Keratinocyte (primary cell): ENCODE measurements at regions not wholly inside any gene's neighbourhood (a gene's known extent, or its start where the extent isn't known, plus 50 kb on each side); places are given as distances from the start of the nearest gene placed in this dataset.

ENCODE experiments used
- DNase-seq: peaks from one replicate; pipeline ENCODE4 v3.0.0-alpha.2; 2011; ENCODE audit warnings: low read depth, missing footprints, low spot score
- FAIRE-seq: peaks from 2 replicates; lab custom pipeline; 2011; peaks lifted over from hg19 to GRCh38; lab: Jason Lieb, UNC
- H2AFZ ChIP-seq: 2 replicates; pipeline ENCODE4 v1.6.0; 2012; ENCODE audit warnings: low read length, control low read depth, inconsistent platforms; ENCODE audit not compliant: control insufficient read depth
- H3K27ac ChIP-seq: 2 replicates; pipeline ENCODE4 v1.5.1; 2011; ENCODE audit warnings: low read length; ENCODE audit not compliant: control insufficient read depth, insufficient read depth
- H3K27me3 ChIP-seq: 3 replicates; pipeline ENCODE4 v1.6.0; 2011; ENCODE audit warnings: low read length; ENCODE audit not compliant: control insufficient read depth, insufficient read depth; ENCODE audit errors: extremely low read depth
- H3K36me3 ChIP-seq, 2 experiments: 2 replicates in 1 of 2; 3 replicates in 1 of 2; pipeline ENCODE4 v1.5.1; 2011; ENCODE audit warnings: low read length in 2 of 2, mild to moderate bottlenecking in 1 of 2; ENCODE audit not compliant: control insufficient read depth in 2 of 2, insufficient read depth in 2 of 2; ENCODE audit errors: extremely low read depth in 1 of 2
- H3K4me1 ChIP-seq: 3 replicates; pipeline ENCODE4 v1.5.1; 2011; ENCODE audit warnings: low read length; ENCODE audit not compliant: control insufficient read depth, insufficient read depth; ENCODE audit errors: extremely low read depth
- H3K4me2 ChIP-seq: 3 replicates; pipeline ENCODE4 v1.6.0; 2011; ENCODE audit warnings: low read depth, low read length; ENCODE audit not compliant: control insufficient read depth, insufficient read depth; ENCODE audit errors: extremely low read depth
- H3K4me3 ChIP-seq, 3 experiments: fragments of 200-600 bp in 1 of 3; sonication (generic) in 1 of 3; 2 replicates in 2 of 3; 3 replicates in 1 of 3; pipeline ENCODE4 v1.5.1; 2011 to 2016; ENCODE audit warnings: low read length in 3 of 3, mild to moderate bottlenecking in 3 of 3, control low read depth in 2 of 3, inconsistent platforms in 1 of 3, low read depth in 1 of 3, mixed read lengths in 1 of 3, mixed run types in 1 of 3, moderate library complexity in 1 of 3; ENCODE audit not compliant: control insufficient read depth in 2 of 3, insufficient read depth in 2 of 3; ENCODE audit errors: extremely low read depth in 1 of 3
- H3K79me2 ChIP-seq: 2 replicates; pipeline ENCODE4 v1.6.0; 2012; ENCODE audit warnings: low read length; ENCODE audit not compliant: control insufficient read depth, insufficient read depth
- H3K9ac ChIP-seq: 3 replicates; pipeline ENCODE4 v1.6.0; 2011; ENCODE audit warnings: low read length; ENCODE audit not compliant: control insufficient read depth, insufficient read depth; ENCODE audit errors: extremely low read depth
- H3K9me1 ChIP-seq: 3 replicates; pipeline ENCODE4 v1.6.0; 2011; ENCODE audit warnings: low read length; ENCODE audit not compliant: control insufficient read depth, insufficient read depth; ENCODE audit errors: extremely low read depth
- H3K9me3 ChIP-seq: 2 replicates; pipeline ENCODE4 v1.5.1; 2012; ENCODE audit warnings: low read depth, low read length; ENCODE audit not compliant: control insufficient read depth
- H4K20me1 ChIP-seq: 3 replicates; pipeline ENCODE4 v1.6.0; 2011; ENCODE audit warnings: low read length; ENCODE audit not compliant: control insufficient read depth, insufficient read depth; ENCODE audit errors: extremely low read depth
- EZH2 ChIP-seq: IDR thresholded peaks from one replicate; pipeline ENCODE4 v1.6.1; 2012; ENCODE audit warnings: inconsistent platforms, mild to moderate bottlenecking, low read length, moderate library complexity
- dilution Hi-C: fragments of 300-500 bp; cut with MboI; formaldehyde crosslinking; loops from one replicate; pipeline ENCODE4 v1.7.0; 2020; ENCODE audit warnings: low sequenced_read_pairs; ENCODE audit not compliant: extremely low pct_ligation_motif_present
- TF ChIP-seq, protein P1 (sequence below), 3 experiments: IDR thresholded peaks in 1 of 3; conservative IDR thresholded peaks in 1 of 3; optimal IDR thresholded peaks in 1 of 3; 2 replicates in 2 of 3; 3 replicates in 1 of 3; pipeline versions ENCODE3 to v1.5.1; 2011; ENCODE audit warnings: low read length in 3 of 3, mild to moderate bottlenecking in 3 of 3, moderate library complexity in 2 of 3, control low read depth in 1 of 3, inconsistent platforms in 1 of 3; ENCODE audit not compliant: insufficient read depth in 2 of 3; ENCODE audit errors: extremely low read depth in 1 of 3

- Histone ChIP-seq H3K4me1 (no peaks in the 10 kb centered on the region), H3K4me3 (no peak overlapping the region), H4K20me1 (no peaks in the 10 kb centered on the region), H3K9ac (no peak overlapping the region), H3K79me2 (no peaks in the 10 kb centered on the region), H3K27me3 (no peaks in the 10 kb centered on the region), H3K4me2 (no peak overlapping the region), H2AFZ (no peak overlapping the region), H3K27ac (no peak overlapping the region), H3K9me3 (no peaks in the 10 kb centered on the region), H3K36me3 (no peaks in the 10 kb centered on the region), H3K9me1 (no peaks in the 10 kb centered on the region)
- FAIRE-seq (no peak), DNase-seq (no peak)
- dilution Hi-C loops: no loop called here
- no peak for TF ChIP-seq EZH2
- TF ChIP-seq, protein P1, sequence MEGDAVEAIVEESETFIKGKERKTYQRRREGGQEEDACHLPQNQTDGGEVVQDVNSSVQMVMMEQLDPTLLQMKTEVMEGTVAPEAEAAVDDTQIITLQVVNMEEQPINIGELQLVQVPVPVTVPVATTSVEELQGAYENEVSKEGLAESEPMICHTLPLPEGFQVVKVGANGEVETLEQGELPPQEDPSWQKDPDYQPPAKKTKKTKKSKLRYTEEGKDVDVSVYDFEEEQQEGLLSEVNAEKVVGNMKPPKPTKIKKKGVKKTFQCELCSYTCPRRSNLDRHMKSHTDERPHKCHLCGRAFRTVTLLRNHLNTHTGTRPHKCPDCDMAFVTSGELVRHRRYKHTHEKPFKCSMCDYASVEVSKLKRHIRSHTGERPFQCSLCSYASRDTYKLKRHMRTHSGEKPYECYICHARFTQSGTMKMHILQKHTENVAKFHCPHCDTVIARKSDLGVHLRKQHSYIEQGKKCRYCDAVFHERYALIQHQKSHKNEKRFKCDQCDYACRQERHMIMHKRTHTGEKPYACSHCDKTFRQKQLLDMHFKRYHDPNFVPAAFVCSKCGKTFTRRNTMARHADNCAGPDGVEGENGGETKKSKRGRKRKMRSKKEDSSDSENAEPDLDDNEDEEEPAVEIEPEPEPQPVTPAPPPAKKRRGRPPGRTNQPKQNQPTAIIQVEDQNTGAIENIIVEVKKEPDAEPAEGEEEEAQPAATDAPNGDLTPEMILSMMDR (optimal IDR thresholded peaks at IDR 0.05 in 1 of 3, IDR thresholded peaks at IDR 0.05 in 1 of 3, conservative IDR thresholded peaks at IDR 0.05 in 1 of 3; ENCODE audit: extremely low read depth in 1 of 3, insufficient read depth in 2 of 3, low read length in 3 of 3): no peak
Observed at GRCh38 chr3:99516936-99517335, 121.5 kb upstream of the COL8A1 start.

GRCh38 chr3:99515891-99516290 is 122.5 kb upstream of the COL8A1 start:
- Histone ChIP-seq H3K36me3 (no peaks in the 10 kb centered on the region), H3K9me1 (no peaks in the 10 kb centered on the region), H3K9me3 (no peaks in the 10 kb centered on the region), H3K4me1 (no peaks in the 10 kb centered on the region), H3K79me2 (no peaks in the 10 kb centered on the region), H3K27ac (no peak overlapping the region), H2AFZ (no peak overlapping the region), H3K4me2 (no peak overlapping the region), H3K9ac (no peak overlapping the region), H3K27me3 (no peaks in the 10 kb centered on the region), H4K20me1 (no peaks in the 10 kb centered on the region), H3K4me3 (no peak overlapping the region)
- no peak for DNase-seq
- dilution Hi-C loops: no loop called here
- TF ChIP-seq, protein P1 (optimal IDR thresholded peaks at IDR 0.05 in 1 of 3, IDR thresholded peaks at IDR 0.05 in 1 of 3, conservative IDR thresholded peaks at IDR 0.05 in 1 of 3; ENCODE audit: extremely low read depth in 1 of 3, insufficient read depth in 2 of 3, low read length in 3 of 3): no peak
- no peak for TF ChIP-seq EZH2
- no peak for FAIRE-seq
